ENCODE measurements at regions not wholly inside any gene's neighbourhood (a gene's known extent, or its start where the extent isn't known, plus 50 kb on each side); places are given as distances from the start of the nearest gene placed in this dataset.

DNA sequence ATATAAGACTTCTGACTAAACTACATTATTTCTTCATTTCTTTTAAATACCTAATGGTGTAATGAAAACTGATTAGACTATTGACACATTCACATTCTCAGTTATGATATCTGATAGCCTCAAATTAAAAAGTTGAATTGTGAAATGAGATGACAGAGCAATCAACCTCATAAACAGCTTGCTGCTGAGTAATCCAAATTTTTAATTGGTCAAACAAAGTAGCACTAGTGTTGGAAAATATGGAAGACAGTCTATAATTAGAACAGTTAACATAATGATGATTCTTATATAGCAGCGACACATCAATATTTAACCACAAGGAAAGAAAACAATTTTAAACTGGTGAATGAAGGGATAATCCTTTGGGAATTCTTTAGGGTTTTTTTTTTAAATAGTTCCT, 91.9 kb upstream of the LRP1B start:
- H3K79me2 ChIP-seq (ENCODE audit: control insufficient read depth in 1 of 2, insufficient read depth in 2 of 2, low read length in 2 of 2) = no peaks in the 10 kb centered on the region

More for the DNA sequence above, 91.9 kb upstream of the LRP1B start:
- no peaks in the 10 kb centered on the region for H4K20me1 ChIP-seq (replicated peaks in 1 of 2; ENCODE audit: control insufficient read depth in 1 of 2, insufficient read depth in 2 of 2, low read length in 2 of 2)
- ChIA-PET POLR2A (ENCODE audit: partially characterized antibody) (no interaction called here), CTCF (ENCODE audit: partially characterized antibody) (no interaction called here)
- no peak overlapping the region for H4K8ac ChIP-seq (ENCODE audit: extremely low read depth, insufficient read depth, low read length)
- no peaks in the 10 kb centered on the region for H3K23me2 ChIP-seq (ENCODE audit: low read depth, low read length)
- WGBS, 2 experiments (ENCODE audit: extremely low coverage in 1 of 2, insufficient coverage in 1 of 2, insufficient read length in 1 of 2, insufficient replicate concordance in 2 of 2, low coverage in 1 of 2, low lambda C conversion rate in 2 of 2, missing lambda C conversion rate in 1 of 2) = 78% methylated on average over 1 of the region's 1 CpG; no CpG with 5 or more reads in 1 of the 2 experiments
- no peak for DNase-seq (ENCODE audit: low read depth in 1 of 2, low spot score in 2 of 2)
- no peak overlapping the region for H2BK20ac ChIP-seq (ENCODE audit: low read length)
- no peaks in the 10 kb centered on the region for H3K36me3 ChIP-seq (ENCODE audit: control insufficient read depth in 2 of 4, insufficient read depth in 4 of 4, low read length in 3 of 4)
- no peak overlapping the region for H2AK5ac ChIP-seq (ENCODE audit: low read depth, low read length)
- no peak overlapping the region for H4K91ac ChIP-seq (replicated peaks; ENCODE audit: insufficient read length, low read length)
- H3K27me3 ChIP-seq (replicated peaks in 1 of 4; ENCODE audit: control insufficient read depth in 3 of 4, extremely low read depth in 1 of 4, insufficient read depth in 3 of 4, low read length in 3 of 4) = peaks cover 0 to 1% (median 0%) of the 10 kb centered on the region in 4 experiments; a peak in 1 of 7 replicates
- no peak for FAIRE-seq
- no peak overlapping the region for H3K4me2 ChIP-seq (ENCODE audit: insufficient read depth in 1 of 2, low read depth in 2 of 2, low read length in 2 of 2)
- H2BK12ac ChIP-seq (ENCODE audit: low read depth, low read length) = no peak overlapping the region
- H3K4ac ChIP-seq (replicated peaks; ENCODE audit: insufficient read length, low read depth, low read length) = no peak overlapping the region
- H3K14ac ChIP-seq (ENCODE audit: insufficient read length) = no peak overlapping the region
- no peak overlapping the region for H2BK15ac ChIP-seq (ENCODE audit: low read length)
- no peak overlapping the region for H4K5ac ChIP-seq (ENCODE audit: insufficient read length, low read depth, low read length)
- no peak for TF ChIP-seq TAF1 (IDR thresholded peaks at IDR 0.05; ENCODE audit: low read depth, low read length)
- no peak for TF ChIP-seq RNF2 (IDR thresholded peaks at IDR 0.05; ENCODE audit: borderline replicate concordance, low read depth, low read length, missing control alignments, poor library complexity, severe bottlenecking)
- TF ChIP-seq, protein P1, sequence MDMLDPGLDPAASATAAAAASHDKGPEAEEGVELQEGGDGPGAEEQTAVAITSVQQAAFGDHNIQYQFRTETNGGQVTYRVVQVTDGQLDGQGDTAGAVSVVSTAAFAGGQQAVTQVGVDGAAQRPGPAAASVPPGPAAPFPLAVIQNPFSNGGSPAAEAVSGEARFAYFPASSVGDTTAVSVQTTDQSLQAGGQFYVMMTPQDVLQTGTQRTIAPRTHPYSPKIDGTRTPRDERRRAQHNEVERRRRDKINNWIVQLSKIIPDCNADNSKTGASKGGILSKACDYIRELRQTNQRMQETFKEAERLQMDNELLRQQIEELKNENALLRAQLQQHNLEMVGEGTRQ (IDR thresholded peaks at IDR 0.05; ENCODE audit: low read length) = no peak
- TF ChIP-seq, protein P2, sequence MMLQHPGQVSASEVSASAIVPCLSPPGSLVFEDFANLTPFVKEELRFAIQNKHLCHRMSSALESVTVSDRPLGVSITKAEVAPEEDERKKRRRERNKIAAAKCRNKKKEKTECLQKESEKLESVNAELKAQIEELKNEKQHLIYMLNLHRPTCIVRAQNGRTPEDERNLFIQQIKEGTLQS (IDR thresholded peaks at IDR 0.05; ENCODE audit: insufficient read depth, low read depth, low read length) = no peak
- no peak for TF ChIP-seq YY1 (IDR thresholded peaks at IDR 0.05; ENCODE audit: low read depth, low read length)
- TF ChIP-seq CBX5 (IDR thresholded peaks at IDR 0.05; ENCODE audit: low read depth, low read length) = no peak
- no peak for TF ChIP-seq PHF8 (conservative IDR thresholded peaks at IDR 0.05; ENCODE audit: low read depth, low read length)
- no peak for TF ChIP-seq SIRT6 (IDR thresholded peaks at IDR 0.05; ENCODE audit: low read length)
- no peak for TF ChIP-seq BACH1 (IDR thresholded peaks at IDR 0.05; ENCODE audit: low read length)
- no peak for TF ChIP-seq KDM4A (IDR thresholded peaks at IDR 0.05; ENCODE audit: low read depth, low read length, severe bottlenecking)
- TF ChIP-seq SP2 (IDR thresholded peaks at IDR 0.05; ENCODE audit: low read length) = no peak
- TF ChIP-seq TBP (IDR thresholded peaks at IDR 0.05; ENCODE audit: low read depth, low read length) = no peak
- no peak for TF ChIP-seq SRF (IDR thresholded peaks at IDR 0.05; ENCODE audit: low read depth, low read length)
- H3K9me3 ChIP-seq (ENCODE audit: insufficient read depth in 2 of 2, low read depth in 1 of 2, low read length in 1 of 2) = no peaks in the 10 kb centered on the region
- H2BK120ac ChIP-seq (replicated peaks; ENCODE audit: low read depth, low read length) = no peak overlapping the region
- H3K27ac ChIP-seq (ENCODE audit: low read depth, low read length) = no peak overlapping the region
- H3K79me1 ChIP-seq (ENCODE audit: low read depth, low read length) = no peaks in the 10 kb centered on the region; the same call in 1 of the 2 replicates
- no peak overlapping the region for H3K18ac ChIP-seq (ENCODE audit: extremely low read depth, low read length)
- no peak overlapping the region for H3K23ac ChIP-seq (ENCODE audit: insufficient read length)
- H3K56ac ChIP-seq (replicated peaks; ENCODE audit: insufficient read length, low read depth, low read length) = no peak overlapping the region
- no peak overlapping the region for H3K9ac ChIP-seq (replicated peaks in 1 of 4; ENCODE audit: extremely low read depth in 1 of 4, low read depth in 3 of 4, low read length in 3 of 4)
- no peak overlapping the region for H2AFZ ChIP-seq (ENCODE audit: low read length)
- H2BK5ac ChIP-seq (ENCODE audit: low read depth, low read length) = no peak overlapping the region
- no peak overlapping the region for H3K4me3 ChIP-seq (ENCODE audit: extremely low read depth in 1 of 4, insufficient read depth in 2 of 4, low read depth in 3 of 4, low read length in 4 of 4)
- H3K4me1 ChIP-seq (replicated peaks in 1 of 4; ENCODE audit: control insufficient read depth in 3 of 4, insufficient read depth in 4 of 4, low read length in 3 of 4) = no peaks in the 10 kb centered on the region

Measured in H1 (cell line).